Activated naive CD4-positive, alpha-beta T cell treated with anti-CD3 and anti-CD28 coated beads, Interleukin-2, amount 10 ng/mL, durations not matched to agents 7 days and 5 days (primary cell): ENCODE measurements at regions not wholly inside any gene's neighbourhood (a gene's known extent, or its start where the extent isn't known, plus 50 kb on each side); places are given as distances from the start of the nearest gene placed in this dataset.

Source experiments
- CTCF ChIA-PET: fragments of 350-600 bp; sonication (Branson Sonifier 250); formaldehyde crosslinking; loops from one replicate; lab custom pipeline; 2021; ENCODE audit warnings: antibody characterized with exemption; lab: Charles Lee
- DNase-seq: peaks from one replicate; pipeline ENCODE4 v3.0.0-alpha.2; 2020
- H3K27ac Mint-ChIP-seq: one replicate; pipeline ENCODE4 v1.8.0; 2021; ENCODE audit warnings: mild to moderate bottlenecking, moderate library complexity, mixed read lengths
- H3K27me3 Mint-ChIP-seq: one replicate; pipeline ENCODE4 v1.8.0; 2021; ENCODE audit warnings: mild to moderate bottlenecking, mixed read lengths
- H3K36me3 Mint-ChIP-seq: one replicate; pipeline ENCODE4 v1.8.0; 2021; ENCODE audit warnings: mixed read lengths
- H3K4me1 Mint-ChIP-seq: one replicate; pipeline ENCODE4 v1.8.0; 2021; ENCODE audit warnings: mixed read lengths
- H3K4me3 Mint-ChIP-seq: one replicate; pipeline ENCODE4 v1.8.0; 2021; ENCODE audit warnings: mild to moderate bottlenecking, moderate library complexity, mixed read lengths
- H3K9me3 Mint-ChIP-seq: one replicate; pipeline ENCODE4 v1.8.0; 2021; ENCODE audit warnings: mixed read lengths

DNA sequence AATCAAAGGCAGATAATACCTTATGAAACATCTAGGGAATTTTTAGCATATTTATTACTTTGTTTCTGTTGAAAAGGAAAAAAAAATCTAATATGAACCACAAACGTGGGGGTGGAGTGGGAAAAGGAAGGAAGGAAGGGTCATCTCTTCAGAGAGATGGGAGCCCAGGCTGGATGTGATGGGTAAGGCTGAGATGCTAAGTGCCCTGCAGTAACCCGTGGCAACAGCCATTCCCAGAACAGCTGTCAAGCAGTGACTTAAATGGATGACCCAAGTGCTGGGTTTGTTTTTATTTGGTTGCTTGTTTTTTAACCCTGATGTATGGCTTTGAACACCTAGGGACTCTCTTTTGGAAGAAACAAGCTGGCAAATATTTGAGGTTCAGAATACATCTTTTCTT lies 50.7 kb upstream of the KLF7 start:
- Mint-ChIP-seq H3K4me1 (no peaks in the 10 kb centered on the region), H3K27ac (no peak overlapping the region), H3K9me3 (no peaks in the 10 kb centered on the region), H3K36me3 (no peaks in the 10 kb centered on the region), H3K27me3 (peaks cover 18% of the 10 kb centered on the region), H3K4me3 (no peak overlapping the region)
- CTCF ChIA-PET, result no interaction called here
- DNase-seq, result no peak

DNA sequence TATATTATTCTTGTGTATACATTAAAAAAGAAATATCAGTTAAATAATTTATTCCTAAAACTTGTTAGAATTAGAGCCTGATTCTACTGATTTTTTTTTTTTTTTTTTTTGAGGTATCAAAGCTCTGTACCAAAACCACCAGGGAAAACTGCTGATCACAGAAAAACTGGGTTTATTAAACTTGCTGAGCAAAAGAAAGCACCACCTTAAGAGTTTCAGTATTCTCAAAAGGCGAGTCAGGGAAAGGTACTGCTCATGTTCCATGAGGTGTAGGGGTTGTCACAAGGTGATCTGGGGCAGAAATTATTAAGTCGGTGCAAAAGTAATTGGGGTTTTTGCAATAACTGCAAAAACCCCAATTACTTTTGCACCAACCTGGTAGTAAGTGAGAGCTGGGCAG lies 51.7 kb upstream of the KLF7 start:
- Mint-ChIP-seq H3K9me3 (no peaks in the 10 kb centered on the region), H3K36me3 (no peaks in the 10 kb centered on the region), H3K4me3 (no peak overlapping the region), H3K27ac (no peak overlapping the region), H3K4me1 (no peaks in the 10 kb centered on the region), H3K27me3 (peaks cover 17% of the 10 kb centered on the region)
- DNase-seq, result no peak
- CTCF ChIA-PET, result no interaction called here

GRCh38 chr2:207219081-207219630 lies 53.4 kb upstream of the KLF7 start:
- Mint-ChIP-seq H3K36me3 (no peaks in the 10 kb centered on the region), H3K4me1 (peaks cover 7% of the 10 kb centered on the region), H3K4me3 (no peak overlapping the region), H3K9me3 (no peaks in the 10 kb centered on the region), H3K27me3 (peaks cover 8% of the 10 kb centered on the region), H3K27ac (no peak overlapping the region)
- DNase-seq, result no peak
- CTCF ChIA-PET, result no interaction called here

DNA sequence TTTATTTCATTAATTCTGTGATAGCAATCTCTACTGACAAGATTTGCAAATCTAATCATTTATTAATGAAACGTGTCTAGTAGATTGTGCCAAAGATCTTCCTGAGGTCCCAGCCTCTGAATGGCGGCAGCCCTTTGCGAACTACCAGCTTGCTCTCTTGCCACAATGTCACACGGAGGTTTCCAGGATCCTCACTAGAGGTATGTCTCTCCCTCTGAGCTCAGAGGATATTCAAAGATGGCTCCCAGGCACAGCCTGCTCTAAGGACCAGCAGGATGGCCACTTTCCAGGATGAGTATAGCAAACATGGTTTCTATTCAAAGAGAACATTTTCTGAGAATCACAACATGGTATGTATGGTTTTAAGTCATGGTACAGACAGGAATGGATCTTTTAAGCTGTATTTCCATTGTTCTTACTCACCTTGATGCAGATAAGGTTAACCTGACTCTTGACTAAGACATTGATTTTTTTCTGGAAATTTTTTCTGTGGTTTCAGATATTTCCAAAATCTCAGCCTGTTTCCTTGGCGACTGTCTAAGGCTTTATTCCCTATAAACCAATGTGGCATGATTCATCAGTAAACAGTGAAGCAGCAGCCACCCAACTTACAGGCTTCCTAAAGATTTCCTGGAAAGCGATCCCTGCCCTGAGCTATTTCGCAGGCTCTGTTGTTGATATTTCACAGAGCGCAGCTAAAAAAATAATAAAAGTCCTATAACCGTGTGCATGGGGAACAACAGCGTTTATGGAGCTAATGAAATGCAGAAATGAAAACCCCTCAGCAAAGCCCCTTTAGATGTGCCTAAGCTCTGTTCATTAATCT lies 54.1 kb upstream of the KLF7 start:
- peaks cover 13% of the 10 kb centered on the region for H3K4me1 Mint-ChIP-seq
- CTCF ChIA-PET, result interaction anchor here (1.5 kb wide), 1 partner anchor 173 kb away, joined by 4 read pairs; no protein-coding TSS in a partner anchor
- no peaks in the 10 kb centered on the region for H3K9me3 Mint-ChIP-seq
- no peak overlapping the region for H3K27ac Mint-ChIP-seq
- DNase-seq, result no peak
- no peaks in the 10 kb centered on the region for H3K36me3 Mint-ChIP-seq
- H3K27me3 Mint-ChIP-seq, result peaks cover 8% of the 10 kb centered on the region
- H3K4me3 Mint-ChIP-seq, result no peak overlapping the region

GRCh38 chr2:207221731-207222130 lies 56.0 kb upstream of the KLF7 start:
- peaks cover 31% of the 10 kb centered on the region for H3K4me1 Mint-ChIP-seq
- no peak overlapping the region for H3K27ac Mint-ChIP-seq
- no peaks in the 10 kb centered on the region for H3K9me3 Mint-ChIP-seq
- no peak overlapping the region for H3K4me3 Mint-ChIP-seq
- no peaks in the 10 kb centered on the region for H3K36me3 Mint-ChIP-seq
- H3K27me3 Mint-ChIP-seq, result peaks cover 4% of the 10 kb centered on the region
- CTCF ChIA-PET, result interaction anchor here (0.5 to 1.5 kb wide), 5 partner anchors 18 to 251 kb away, joined by 3 to 4 read pairs (median 3); no protein-coding TSS in a partner anchor
- DNase-seq, result no peak

DNA sequence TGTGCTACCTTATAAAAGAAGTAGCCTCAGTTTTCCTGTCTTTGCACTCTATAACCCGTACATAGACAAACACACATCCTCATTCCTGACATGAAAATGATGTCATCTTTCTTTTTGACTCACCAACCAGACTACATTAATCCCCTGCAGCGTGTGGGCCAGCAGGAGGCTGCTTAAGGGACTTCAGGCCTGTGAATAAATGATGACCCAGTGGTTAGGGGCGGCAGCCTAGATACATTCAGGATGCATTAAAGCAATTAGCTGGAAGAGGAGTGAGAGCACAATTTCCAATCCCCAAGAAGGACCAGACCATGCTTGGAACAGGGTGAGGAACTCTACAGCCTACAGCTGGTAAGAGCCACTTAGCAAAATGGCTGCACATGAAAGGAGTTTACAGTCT lies 57.3 kb upstream of the KLF7 start:
- H3K9me3 Mint-ChIP-seq, result no peaks in the 10 kb centered on the region
- no peaks in the 10 kb centered on the region for H3K36me3 Mint-ChIP-seq
- no peak for DNase-seq
- CTCF ChIA-PET, result interaction anchor here (0.7 to 1.4 kb wide), 4 partner anchors 13 to 62 kb away, joined by 3 to 5 read pairs (median 4); partner anchors contain the start of gene KLF7
- no peak overlapping the region for H3K4me3 Mint-ChIP-seq
- peaks cover 34% of the 10 kb centered on the region for H3K4me1 Mint-ChIP-seq
- H3K27me3 Mint-ChIP-seq, result peaks cover 4% of the 10 kb centered on the region
- no peak overlapping the region for H3K27ac Mint-ChIP-seq

DNA sequence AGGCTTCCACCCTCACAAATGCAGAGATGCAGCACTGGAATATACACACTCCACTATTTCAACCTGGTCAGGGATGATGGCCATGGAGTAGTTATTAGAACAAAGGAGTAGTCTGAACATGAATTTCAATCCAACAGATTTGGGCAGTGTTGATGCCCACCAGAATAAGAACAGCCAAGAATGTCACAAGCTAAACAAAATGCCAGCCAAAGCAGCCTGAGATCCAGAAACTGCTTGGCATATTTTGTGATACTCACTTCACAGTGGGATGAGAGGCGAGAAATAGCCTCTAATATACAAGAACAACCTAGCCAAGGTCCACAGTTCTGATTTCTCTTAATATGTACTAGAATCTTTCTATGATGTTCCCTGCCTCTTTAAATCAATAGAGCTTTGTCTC lies 58.6 kb upstream of the KLF7 start:
- no peak for DNase-seq
- no peak overlapping the region for H3K27ac Mint-ChIP-seq
- H3K9me3 Mint-ChIP-seq, result no peaks in the 10 kb centered on the region
- H3K36me3 Mint-ChIP-seq, result no peaks in the 10 kb centered on the region
- CTCF ChIA-PET, result interaction anchor here (1.4 kb wide), 2 partner anchors 12 to 60 kb away, joined by 4 read pairs; no protein-coding TSS in a partner anchor
- peaks cover 34% of the 10 kb centered on the region for H3K4me1 Mint-ChIP-seq
- peaks cover 4% of the 10 kb centered on the region for H3K27me3 Mint-ChIP-seq
- no peak overlapping the region for H3K4me3 Mint-ChIP-seq

DNA sequence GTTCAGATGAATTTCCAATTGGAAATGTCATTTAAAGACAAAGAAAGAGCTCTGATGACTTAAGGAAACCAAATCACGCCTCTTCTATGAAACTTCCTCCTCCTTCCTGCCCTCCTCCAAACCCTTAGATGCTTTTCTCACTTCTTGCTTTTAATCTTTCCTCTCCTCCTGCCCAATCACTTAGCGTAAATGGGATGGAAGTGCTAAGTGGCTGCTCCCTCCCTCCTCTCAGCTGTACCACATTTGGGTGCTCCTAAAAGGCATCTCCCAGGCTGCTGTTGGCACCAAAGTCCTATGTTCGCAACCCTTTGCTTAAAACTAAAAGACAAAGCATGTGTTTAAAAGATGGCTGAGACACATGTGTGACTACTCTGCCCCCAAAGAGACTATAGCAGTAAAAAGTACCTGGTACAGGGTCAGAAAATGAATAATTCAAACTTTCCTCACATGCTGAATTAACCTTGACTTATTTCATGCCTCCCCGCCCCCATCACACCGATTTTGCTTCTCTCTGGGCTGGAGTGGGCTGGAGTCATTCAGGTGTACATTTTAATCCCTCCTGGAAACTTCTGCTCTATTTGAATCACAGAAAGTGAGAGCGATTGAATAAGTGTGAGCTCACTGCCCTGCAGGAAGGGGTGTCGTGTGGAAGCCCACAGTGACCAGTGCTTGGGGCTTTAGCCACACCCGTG lies 59.2 kb upstream of the KLF7 start:
- H3K4me3 Mint-ChIP-seq, result no peak overlapping the region
- H3K27me3 Mint-ChIP-seq, result no peaks in the 10 kb centered on the region
- CTCF ChIA-PET, result interaction anchor here (1.4 kb wide), 1 partner anchor 12 kb away, joined by 4 read pairs; no protein-coding TSS in a partner anchor
- no peaks in the 10 kb centered on the region for H3K9me3 Mint-ChIP-seq
- DNase-seq, result no peak
- no peaks in the 10 kb centered on the region for H3K36me3 Mint-ChIP-seq
- no peak overlapping the region for H3K27ac Mint-ChIP-seq
- H3K4me1 Mint-ChIP-seq, result peaks cover 34% of the 10 kb centered on the region

- Mint-ChIP-seq H3K27ac (no peak overlapping the region), H3K27me3 (no peaks in the 10 kb centered on the region), H3K36me3 (no peaks in the 10 kb centered on the region), H3K4me3 (no peak overlapping the region), H3K9me3 (no peaks in the 10 kb centered on the region), H3K4me1 (peaks cover 40% of the 10 kb centered on the region)
- DNase-seq, result no peak
- CTCF ChIA-PET, result interaction anchor here (1.4 kb wide), 1 partner anchor 11 kb away, joined by 4 read pairs; no protein-coding TSS in a partner anchor
These were observed 60.0 kb upstream of the KLF7 start for GRCh38 chr2:207225773-207226172.

DNA sequence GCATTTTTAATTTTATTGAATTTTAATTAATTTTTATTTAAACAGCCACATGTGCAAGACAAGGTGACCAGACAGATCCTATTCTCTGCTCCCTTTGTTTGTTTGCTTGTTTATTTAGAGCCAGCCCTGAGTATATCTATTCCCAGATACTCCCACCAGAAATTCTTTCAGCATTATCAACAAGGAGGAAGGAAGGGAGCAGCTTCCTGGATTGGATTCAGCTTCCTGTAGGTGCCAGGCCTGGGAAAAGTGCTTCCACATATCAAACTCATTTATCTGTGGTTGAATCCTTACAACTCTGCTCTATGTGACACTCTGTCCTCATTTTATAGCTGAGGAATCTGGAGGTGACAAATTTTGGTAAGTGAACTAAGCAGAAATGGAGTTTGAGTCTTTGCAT lies 60.5 kb upstream of the KLF7 start:
- Mint-ChIP-seq H3K4me1 (peaks cover 45% of the 10 kb centered on the region), H3K27me3 (no peaks in the 10 kb centered on the region), H3K4me3 (no peak overlapping the region), H3K27ac (no peak overlapping the region), H3K9me3 (no peaks in the 10 kb centered on the region), H3K36me3 (no peaks in the 10 kb centered on the region)
- no peak for DNase-seq
- CTCF ChIA-PET, result no interaction called here

- H3K27me3 Mint-ChIP-seq, result no peaks in the 10 kb centered on the region
- no peak for DNase-seq
- CTCF ChIA-PET, result no interaction called here
- no peaks in the 10 kb centered on the region for H3K9me3 Mint-ChIP-seq
- peaks cover 49% of the 10 kb centered on the region for H3K4me1 Mint-ChIP-seq
- H3K4me3 Mint-ChIP-seq, result no peak overlapping the region
- H3K27ac Mint-ChIP-seq, result no peak overlapping the region
- no peaks in the 10 kb centered on the region for H3K36me3 Mint-ChIP-seq
These were observed 60.9 kb upstream of the KLF7 start for GRCh38 chr2:207226671-207227061.

DNA sequence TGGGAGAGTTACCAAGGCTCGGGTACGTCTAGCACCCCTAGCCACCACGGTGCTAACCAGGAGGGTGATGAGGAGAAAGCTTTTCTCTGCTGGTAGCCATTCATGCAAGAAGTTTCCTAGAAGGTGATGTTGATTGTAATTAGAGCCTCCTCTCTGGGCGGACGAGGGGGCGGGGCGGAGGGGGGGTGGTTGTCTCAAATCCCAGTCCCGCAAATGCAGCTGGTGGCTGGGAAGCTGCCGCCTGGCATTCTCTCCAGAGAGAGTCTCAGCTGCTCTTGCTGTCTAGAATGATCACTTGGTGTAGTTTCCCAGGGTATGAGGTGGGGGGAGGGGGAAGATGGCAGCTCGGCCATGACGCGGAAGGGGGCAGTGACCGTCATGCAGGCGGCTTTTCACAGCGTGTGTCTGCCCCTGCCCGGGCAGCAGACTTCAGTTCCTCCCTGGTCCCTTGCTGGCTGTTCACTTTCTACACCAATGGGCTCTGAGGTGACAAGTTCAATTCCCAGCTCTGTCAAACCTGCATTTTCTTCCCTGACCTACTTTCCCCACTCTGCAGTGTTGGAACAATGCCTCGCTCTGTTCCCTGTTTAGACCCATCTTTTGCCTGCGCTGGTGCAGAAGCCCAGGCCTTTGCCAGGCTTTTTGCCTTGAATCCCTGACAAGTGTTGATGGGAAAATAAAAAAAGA lies 61.5 kb upstream of the KLF7 start:
- peaks cover 50% of the 10 kb centered on the region for H3K4me1 Mint-ChIP-seq
- H3K27ac Mint-ChIP-seq, result no peak overlapping the region
- CTCF ChIA-PET, result interaction anchor here (0.6 kb wide), 2 partner anchors 12 to 63 kb away, joined by 3 to 4 read pairs; no protein-coding TSS in a partner anchor

DNA sequence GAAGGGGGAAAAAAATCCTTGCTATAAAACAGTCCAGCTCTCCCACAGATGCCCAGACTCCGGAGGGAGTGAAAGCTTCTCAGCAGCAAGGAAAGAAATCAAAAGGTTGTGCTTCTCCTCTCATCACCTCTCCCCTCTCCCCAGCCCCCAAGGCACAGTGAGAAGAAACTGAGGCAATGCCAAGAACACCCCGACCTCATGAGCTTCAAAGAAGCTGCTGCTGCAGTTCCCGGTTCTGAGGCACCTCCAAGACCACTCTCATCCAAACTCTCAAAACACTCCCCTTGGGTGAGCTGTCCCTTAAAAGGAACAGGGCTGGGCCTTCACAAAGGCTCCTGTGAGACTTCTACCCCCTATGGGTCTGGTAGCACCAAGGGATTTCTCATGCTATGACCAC lies 62.0 kb upstream of the KLF7 start:
- Mint-ChIP-seq H3K27me3 (no peaks in the 10 kb centered on the region), H3K9me3 (no peaks in the 10 kb centered on the region), H3K4me3 (no peak overlapping the region), H3K4me1 (peaks cover 48% of the 10 kb centered on the region), H3K36me3 (no peaks in the 10 kb centered on the region), H3K27ac (no peak overlapping the region)
- DNase-seq, result no peak
- CTCF ChIA-PET, result interaction anchor here (0.6 kb wide), 2 partner anchors 12 to 63 kb away, joined by 3 to 4 read pairs; no protein-coding TSS in a partner anchor

More for the DNA sequence above, 61.5 kb upstream of the KLF7 start:
- H3K36me3 Mint-ChIP-seq, result no peaks in the 10 kb centered on the region
- no peaks in the 10 kb centered on the region for H3K27me3 Mint-ChIP-seq
- no peaks in the 10 kb centered on the region for H3K9me3 Mint-ChIP-seq
- no peak for DNase-seq
- H3K4me3 Mint-ChIP-seq, result no peak overlapping the region

GRCh38 chr2:207228402-207228801 lies 62.7 kb upstream of the KLF7 start:
- H3K4me3 Mint-ChIP-seq, result no peak overlapping the region
- H3K36me3 Mint-ChIP-seq, result no peaks in the 10 kb centered on the region
- H3K27me3 Mint-ChIP-seq, result no peaks in the 10 kb centered on the region
- H3K4me1 Mint-ChIP-seq, result peaks cover 43% of the 10 kb centered on the region
- no peak overlapping the region for H3K27ac Mint-ChIP-seq
- CTCF ChIA-PET, result no interaction called here
- no peaks in the 10 kb centered on the region for H3K9me3 Mint-ChIP-seq
- DNase-seq, result no peak
